Transverse colon (tissue), 3 donors: ENCODE measurements at regions not wholly inside any gene's neighbourhood (a gene's known extent, or its start where the extent isn't known, plus 50 kb on each side); places are given as distances from the start of the nearest gene placed in this dataset.

Experiments
- CTCF ChIP-seq, 5 experiments: fragments of 200-600 bp in 3 of 5; fragments of 450-650 bp in 2 of 5; sonication (generic) in 3 of 5; IDR thresholded peaks; 1 replicate in 2 of 5; 2 replicates in 3 of 5; pipeline ENCODE4 v1.5.1; 2016 to 2017; ENCODE audit warnings: antibody characterized with exemption in 5 of 5, inconsistent platforms in 3 of 5, mild to moderate bottlenecking in 2 of 5, moderate library complexity in 1 of 5
- POLR2A ChIP-seq: fragments of 450-650 bp; IDR thresholded peaks from one replicate; pipeline ENCODE4 v1.6.1; 2016; ENCODE audit warnings: antibody characterized with exemption, mild to moderate bottlenecking, moderate library complexity

GRCh38 chrX:34294665-34295064 lies 162.6 kb upstream of the FAM47A start:
- TF ChIP-seq POLR2A (no peak), CTCF (IDR thresholded peaks at IDR 0.05) (no peak)
